ENCODE measurements at regions not wholly inside any gene's neighbourhood (a gene's known extent, or its start where the extent isn't known, plus 50 kb on each side); places are given as distances from the start of the nearest gene placed in this dataset.
A peak's percentile ranks its signal among the peaks of the same experiment; 100 is the strongest.

DNA sequence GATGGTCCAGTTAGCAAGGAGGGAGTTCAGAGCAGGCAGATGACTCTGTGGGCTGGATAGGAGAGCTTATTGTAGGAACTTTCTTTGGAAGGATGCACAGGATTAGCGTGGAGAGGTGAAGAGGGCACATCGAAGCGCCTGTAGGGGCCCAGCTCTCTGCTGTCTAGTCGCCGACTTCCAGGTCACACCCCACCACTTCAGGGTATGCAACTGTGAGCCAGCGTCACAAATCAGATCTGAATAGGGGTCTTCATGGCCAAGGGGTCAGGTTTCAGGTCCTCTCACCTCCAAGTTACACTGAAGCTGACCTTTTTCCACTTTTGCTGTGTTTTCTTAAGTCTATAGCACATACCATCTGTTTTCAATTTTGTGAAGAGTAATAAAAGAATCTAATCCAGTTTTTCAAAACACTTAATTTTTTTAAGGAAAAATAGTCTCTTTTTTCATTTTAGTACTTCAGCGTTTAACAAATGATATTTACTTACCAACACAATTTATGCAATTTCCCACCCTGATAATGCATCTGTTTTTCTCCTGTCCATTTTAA is 364.2 kb upstream of the CLINT1 start:
- Histone ChIP-seq H3K9me3 (ENCODE audit: insufficient read depth, low read length, severe bottlenecking) (no peaks in the 10 kb centered on the region), H4K20me1 (ENCODE audit: insufficient read depth, low read length) (no peaks in the 10 kb centered on the region), H3K36me3 (ENCODE audit: insufficient read depth, low read length) (no peaks in the 10 kb centered on the region), H2AFZ (ENCODE audit: low read depth, low read length) (no peak overlapping the region), H3K79me2 (ENCODE audit: insufficient read depth, low read length) (no peaks in the 10 kb centered on the region), H3K9ac (ENCODE audit: low read depth, low read length) (no peak overlapping the region), H3K27me3 (ENCODE audit: insufficient read depth, low read length, poor library complexity) (no peaks in the 10 kb centered on the region), H3K4me3 (ENCODE audit: low read depth in 1 of 2, low read length in 2 of 2) (no peak overlapping the region), H3K4me2 (ENCODE audit: insufficient read depth, low read length) (no peak overlapping the region), H3K27ac (ENCODE audit: low read length) (no peak overlapping the region), H3K4me1 (ENCODE audit: insufficient read depth, low read length) (no peaks in the 10 kb centered on the region)
- ATAC-seq (ENCODE audit: insufficient read depth, low read depth) = no peak
- TF ChIP-seq, protein P1, sequence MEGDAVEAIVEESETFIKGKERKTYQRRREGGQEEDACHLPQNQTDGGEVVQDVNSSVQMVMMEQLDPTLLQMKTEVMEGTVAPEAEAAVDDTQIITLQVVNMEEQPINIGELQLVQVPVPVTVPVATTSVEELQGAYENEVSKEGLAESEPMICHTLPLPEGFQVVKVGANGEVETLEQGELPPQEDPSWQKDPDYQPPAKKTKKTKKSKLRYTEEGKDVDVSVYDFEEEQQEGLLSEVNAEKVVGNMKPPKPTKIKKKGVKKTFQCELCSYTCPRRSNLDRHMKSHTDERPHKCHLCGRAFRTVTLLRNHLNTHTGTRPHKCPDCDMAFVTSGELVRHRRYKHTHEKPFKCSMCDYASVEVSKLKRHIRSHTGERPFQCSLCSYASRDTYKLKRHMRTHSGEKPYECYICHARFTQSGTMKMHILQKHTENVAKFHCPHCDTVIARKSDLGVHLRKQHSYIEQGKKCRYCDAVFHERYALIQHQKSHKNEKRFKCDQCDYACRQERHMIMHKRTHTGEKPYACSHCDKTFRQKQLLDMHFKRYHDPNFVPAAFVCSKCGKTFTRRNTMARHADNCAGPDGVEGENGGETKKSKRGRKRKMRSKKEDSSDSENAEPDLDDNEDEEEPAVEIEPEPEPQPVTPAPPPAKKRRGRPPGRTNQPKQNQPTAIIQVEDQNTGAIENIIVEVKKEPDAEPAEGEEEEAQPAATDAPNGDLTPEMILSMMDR (IDR thresholded peaks at IDR 0.05; ENCODE audit: borderline replicate concordance, extremely low read depth, low read length, poor library complexity, severe bottlenecking) = no peak
- no peak for TF ChIP-seq EZH2 (IDR thresholded peaks at IDR 0.05; ENCODE audit: borderline replicate concordance, low read depth, low read length, severe bottlenecking)
- no peak for DNase-seq

DNA sequence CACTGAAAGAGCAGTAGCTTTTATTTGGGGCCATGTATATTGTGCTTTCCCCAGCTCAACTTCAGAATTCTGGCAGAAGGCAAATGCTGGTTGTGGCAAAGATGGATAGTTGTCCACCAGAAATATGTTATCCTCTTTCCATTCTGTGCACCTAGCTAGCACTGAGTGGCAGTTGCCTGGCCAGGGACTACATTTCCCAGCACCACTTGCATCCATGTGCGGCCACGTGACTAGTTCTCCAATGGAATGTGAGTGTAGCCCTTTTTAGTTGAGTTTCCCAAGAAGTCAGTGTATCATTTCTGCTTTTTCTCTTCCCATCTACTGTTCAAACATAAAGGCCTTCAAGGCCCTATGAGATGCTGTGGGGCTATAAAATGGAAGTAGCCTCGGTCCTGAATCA is 354.0 kb upstream of the CLINT1 start:
- H3K36me3 ChIP-seq (ENCODE audit: insufficient read depth, low read length) = no peaks in the 10 kb centered on the region
- H3K9me3 ChIP-seq (ENCODE audit: insufficient read depth, low read length, severe bottlenecking) = no peaks in the 10 kb centered on the region
- no peak for ATAC-seq (ENCODE audit: insufficient read depth, low read depth)
- peaks cover 8% of the 10 kb centered on the region for H3K4me1 ChIP-seq (ENCODE audit: insufficient read depth, low read length)
- H3K79me2 ChIP-seq (ENCODE audit: insufficient read depth, low read length) = no peaks in the 10 kb centered on the region
- no peak overlapping the region for H3K9ac ChIP-seq (ENCODE audit: low read depth, low read length)
- H2AFZ ChIP-seq (ENCODE audit: low read depth, low read length) = no peak overlapping the region
- H3K4me3 ChIP-seq (ENCODE audit: low read depth in 1 of 2, low read length in 2 of 2) = no peak overlapping the region
- TF ChIP-seq EZH2 (IDR thresholded peaks at IDR 0.05; ENCODE audit: borderline replicate concordance, low read depth, low read length, severe bottlenecking) = no peak
- H4K20me1 ChIP-seq (ENCODE audit: insufficient read depth, low read length) = no peaks in the 10 kb centered on the region
- H3K27me3 ChIP-seq (ENCODE audit: insufficient read depth, low read length, poor library complexity) = no peaks in the 10 kb centered on the region
- no peak overlapping the region for H3K27ac ChIP-seq (ENCODE audit: low read length)
- DNase-seq = no peak
- no peak overlapping the region for H3K4me2 ChIP-seq (ENCODE audit: insufficient read depth, low read length)

DNA sequence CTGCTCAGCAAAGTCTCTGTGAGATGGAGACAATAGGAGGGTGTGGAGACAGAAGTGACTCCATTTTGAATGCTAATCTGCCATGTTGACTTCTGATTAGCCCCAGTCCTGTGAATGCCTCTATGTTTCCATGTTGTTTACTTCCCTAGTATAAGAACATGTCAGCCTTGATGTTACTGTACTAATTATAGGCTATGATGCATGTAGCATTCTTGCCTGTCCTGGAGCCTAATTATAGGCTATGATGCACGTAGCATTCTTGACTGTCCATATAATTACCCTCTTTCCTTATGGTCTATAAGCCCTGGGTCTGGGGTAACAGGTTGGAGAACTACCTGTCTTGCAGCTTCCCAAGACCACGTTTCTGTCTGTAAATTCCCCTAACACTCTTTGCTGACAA is 353.3 kb upstream of the CLINT1 start:
- Histone ChIP-seq H3K9me3 (ENCODE audit: insufficient read depth, low read length, severe bottlenecking) (no peaks in the 10 kb centered on the region), H3K4me3 (ENCODE audit: low read depth in 1 of 2, low read length in 2 of 2) (no peak overlapping the region), H3K4me2 (ENCODE audit: insufficient read depth, low read length) (no peak overlapping the region), H3K27me3 (ENCODE audit: insufficient read depth, low read length, poor library complexity) (no peaks in the 10 kb centered on the region), H3K79me2 (ENCODE audit: insufficient read depth, low read length) (no peaks in the 10 kb centered on the region), H3K9ac (ENCODE audit: low read depth, low read length) (no peak overlapping the region), H3K4me1 (ENCODE audit: insufficient read depth, low read length) (peaks cover 8% of the 10 kb centered on the region), H2AFZ (ENCODE audit: low read depth, low read length) (no peak overlapping the region), H4K20me1 (ENCODE audit: insufficient read depth, low read length) (no peaks in the 10 kb centered on the region), H3K36me3 (ENCODE audit: insufficient read depth, low read length) (no peaks in the 10 kb centered on the region), H3K27ac (ENCODE audit: low read length) (no peak overlapping the region)
- no peak for DNase-seq
- ATAC-seq (ENCODE audit: insufficient read depth, low read depth) = no peak
- no peak for TF ChIP-seq EZH2 (IDR thresholded peaks at IDR 0.05; ENCODE audit: borderline replicate concordance, low read depth, low read length, severe bottlenecking)
- TF ChIP-seq, protein P1 (IDR thresholded peaks at IDR 0.05; ENCODE audit: borderline replicate concordance, extremely low read depth, low read length, poor library complexity, severe bottlenecking) = no peak

DNA sequence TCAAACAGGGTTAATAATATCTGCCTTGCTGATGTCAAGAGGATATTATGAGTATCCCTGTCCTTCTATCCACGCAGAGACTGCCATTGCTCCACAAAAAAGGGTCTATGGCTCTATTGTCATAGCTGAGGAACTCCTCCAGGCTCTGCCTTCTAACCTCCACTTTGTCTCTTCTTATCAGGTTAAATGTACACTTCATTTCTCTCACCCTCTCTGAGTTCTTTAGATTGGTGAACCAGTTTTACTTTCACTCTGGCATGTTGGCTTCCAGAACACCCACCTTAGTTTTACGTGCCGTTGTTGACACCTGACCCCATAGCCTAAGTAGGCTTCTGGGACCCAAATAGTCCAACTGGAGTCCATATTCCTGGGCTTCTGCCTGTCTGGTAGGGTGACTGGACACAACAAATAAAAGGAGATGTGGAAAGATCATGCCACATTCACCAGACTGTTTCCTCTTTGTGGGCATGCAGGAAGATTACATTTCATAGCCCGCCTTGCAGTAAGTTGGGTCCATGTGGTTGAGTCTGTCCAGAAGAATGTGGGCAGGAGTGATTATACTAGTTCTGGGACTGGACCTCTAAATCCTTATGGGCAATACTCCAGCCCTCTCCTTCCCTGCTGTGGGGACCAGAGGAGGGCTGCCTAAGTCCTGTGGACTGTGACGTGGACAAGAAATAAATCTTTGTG is 350.4 kb upstream of the CLINT1 start:
- no peak overlapping the region for H3K9ac ChIP-seq (ENCODE audit: low read depth, low read length)
- no peak overlapping the region for H3K4me2 ChIP-seq (ENCODE audit: insufficient read depth, low read length)
- H3K4me3 ChIP-seq (ENCODE audit: low read depth in 1 of 2, low read length in 2 of 2) = no peak overlapping the region
- peak overlapping the region; percentile 61 for H3K27ac ChIP-seq (ENCODE audit: low read length)
- DNase-seq (no peak), ATAC-seq (ENCODE audit: insufficient read depth, low read depth) (peak; percentile 54; the same call in 2 of the 3 replicates)
- TF ChIP-seq, protein P1 (IDR thresholded peaks at IDR 0.05; ENCODE audit: borderline replicate concordance, extremely low read depth, low read length, poor library complexity, severe bottlenecking) = no peak
- TF ChIP-seq EZH2 (IDR thresholded peaks at IDR 0.05; ENCODE audit: borderline replicate concordance, low read depth, low read length, severe bottlenecking) = no peak
- no peaks in the 10 kb centered on the region for H3K36me3 ChIP-seq (ENCODE audit: insufficient read depth, low read length)
- H3K79me2 ChIP-seq (ENCODE audit: insufficient read depth, low read length) = no peaks in the 10 kb centered on the region
- H3K4me1 ChIP-seq (ENCODE audit: insufficient read depth, low read length) = peaks cover 8% of the 10 kb centered on the region
- H4K20me1 ChIP-seq (ENCODE audit: insufficient read depth, low read length) = no peaks in the 10 kb centered on the region
- peak overlapping the region; percentile 65 for H2AFZ ChIP-seq (ENCODE audit: low read depth, low read length)
- H3K9me3 ChIP-seq (ENCODE audit: insufficient read depth, low read length, severe bottlenecking) = no peaks in the 10 kb centered on the region
- H3K27me3 ChIP-seq (ENCODE audit: insufficient read depth, low read length, poor library complexity) = no peaks in the 10 kb centered on the region
